Stimulated activated CD4-positive, alpha-beta T cell treated with anti-CD3 and anti-CD28 coated beads, Interleukin-1b, Interleukin-23, amount 100 ng/mL, for 24 hours (primary cell): ENCODE measurements at regions not wholly inside any gene's neighbourhood (a gene's known extent, or its start where the extent isn't known, plus 50 kb on each side); places are given as distances from the start of the nearest gene placed in this dataset.

Experiments used
- DNase-seq, 4 experiments: peaks; one replicate each; pipeline ENCODE4 v3.0.0-alpha.2; 2020; ENCODE audit warnings: low read depth in 4 of 4, low spot score in 1 of 4

DNA sequence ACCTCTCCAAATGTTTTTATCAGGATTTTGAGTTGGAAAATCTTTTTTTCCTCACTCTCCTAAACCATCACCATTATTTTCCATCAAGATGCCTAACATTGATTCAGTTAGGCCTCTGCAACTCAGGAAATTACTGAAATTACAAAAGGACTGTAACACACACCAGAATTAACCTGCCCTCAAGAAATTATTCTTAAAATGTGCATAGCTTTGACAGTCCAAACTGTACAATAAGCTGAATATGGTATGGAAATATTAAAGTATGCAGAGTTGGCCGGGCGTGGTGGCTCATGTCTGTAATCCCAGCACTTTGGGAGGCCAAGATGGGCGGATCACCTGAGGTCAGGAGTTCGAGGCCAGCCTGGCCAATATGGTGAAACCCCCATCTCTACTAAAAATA, 50.2 kb upstream of the PHLPP1 start:
- no peak for DNase-seq
